ENCODE measurements at regions not wholly inside any gene's neighbourhood (a gene's known extent, or its start where the extent isn't known, plus 50 kb on each side); places are given as distances from the start of the nearest gene placed in this dataset.

GRCh38 chr5:124353016-124353415, 393.4 kb downstream of the ZNF608 start:
- TF ChIP-seq GATA2 (IDR thresholded peaks at IDR 0.05; ENCODE audit: low read depth, low read length), result no peak
- TF ChIP-seq GATA3 (IDR thresholded peaks at IDR 0.05; ENCODE audit: low read depth, low read length), result no peak

All from SH-SY5Y (cell line).